Umbilical cord (tissue), 1 donor: ENCODE measurements at regions not wholly inside any gene's neighbourhood (a gene's known extent, or its start where the extent isn't known, plus 50 kb on each side); places are given as distances from the start of the nearest gene placed in this dataset.

Source experiments
- DNase-seq: peaks from one replicate; pipeline ENCODE4 v3.0.0-alpha.2; 2015; ENCODE audit warnings: low spot score

DNA sequence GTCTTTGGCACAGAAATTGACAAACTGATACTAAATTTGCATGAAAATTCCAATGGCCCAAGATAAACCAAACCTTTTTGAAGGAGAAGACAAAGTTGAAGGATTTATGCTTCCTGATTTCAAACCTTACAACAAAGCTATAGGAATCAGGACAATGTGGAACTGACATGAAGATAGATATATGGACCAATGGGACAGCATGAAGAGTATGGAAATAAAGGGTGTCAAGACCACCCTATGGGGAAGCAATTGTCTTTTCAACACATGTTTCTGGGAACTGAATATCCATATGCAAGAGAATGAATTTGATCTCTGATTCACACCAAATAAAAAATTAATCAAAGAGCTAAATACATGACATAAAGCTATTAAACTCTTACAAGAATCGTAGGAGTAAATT, 77.2 kb upstream of the ADARB2 start:
- no peak for DNase-seq

- DNase-seq: no peak
Observed at GRCh38 chr10:1809139-1809741, 71.9 kb upstream of the ADARB2 start.

GRCh38 chr10:1807924-1808323, 70.6 kb upstream of the ADARB2 start:
- DNase-seq: no peak

GRCh38 chr10:1807196-1807595, 69.9 kb upstream of the ADARB2 start:
- no peak for DNase-seq

DNA sequence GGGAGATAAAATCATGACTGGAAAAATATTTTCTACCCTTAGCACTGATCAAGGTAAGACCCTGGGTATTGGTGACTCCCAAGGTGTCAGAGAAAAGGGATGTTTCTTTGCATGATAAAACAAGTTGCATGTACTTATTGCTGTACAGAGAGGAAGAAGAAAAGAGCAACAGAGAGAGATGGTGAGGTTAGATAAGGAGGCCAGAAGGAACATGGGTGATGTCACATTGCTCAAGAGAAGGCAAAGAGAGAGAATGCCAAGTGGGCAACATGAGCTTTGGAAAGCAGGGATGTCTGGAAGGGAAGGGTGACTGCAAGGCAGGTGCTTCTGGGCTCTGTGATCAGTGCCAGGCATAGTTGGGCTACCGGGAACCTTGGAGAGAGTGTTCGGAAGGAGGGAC, 65.1 kb upstream of the ADARB2 start:
- DNase-seq: no peak

DNA sequence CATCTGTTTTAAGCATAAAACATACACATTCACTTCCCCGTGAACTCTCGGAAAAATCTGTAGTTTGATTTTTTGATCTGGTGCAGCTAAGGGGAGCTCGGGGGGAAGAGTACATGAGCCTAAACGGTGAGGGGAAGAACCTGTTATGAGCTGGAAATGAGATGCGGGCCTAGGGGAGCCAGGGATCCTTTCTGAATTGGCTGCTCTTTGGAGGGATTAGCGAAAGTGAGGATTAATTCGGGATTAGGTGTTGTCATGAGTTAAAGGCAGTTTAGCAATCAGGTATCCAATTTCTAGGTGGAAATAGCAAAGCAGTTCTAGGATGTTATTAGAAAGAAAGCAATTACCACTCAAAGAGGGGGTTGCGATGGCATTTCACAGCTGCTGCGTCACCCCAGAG, 51.1 kb upstream of the ADARB2 start:
- DNase-seq: no peak
